SK-N-MC (cell line): ENCODE measurements at regions not wholly inside any gene's neighbourhood (a gene's known extent, or its start where the extent isn't known, plus 50 kb on each side); places are given as distances from the start of the nearest gene placed in this dataset.

Source experiments
- EZH2 ChIP-seq: fragments of 200-600 bp; sonication (generic); IDR thresholded peaks from one replicate; pipeline ENCODE4 v1.6.1; 2017; ENCODE audit warnings: antibody characterized with exemption
- FOXP2 ChIP-seq: optimal IDR thresholded peaks from 2 replicates; pipeline ENCODE3; 2011; ENCODE audit warnings: mild to moderate bottlenecking, moderate library complexity; ENCODE audit not compliant: insufficient read depth; ENCODE audit errors: extremely low read length, control extremely low read depth
- POLR2AphosphoS5 ChIP-seq: IDR thresholded peaks from 2 replicates; pipeline ENCODE4 v1.6.1; 2012; ENCODE audit warnings: mild to moderate bottlenecking, low read depth, low read length, borderline replicate concordance

GRCh38 chr3:25897019-25897418 is 107.1 kb downstream of the OXSM start:
- TF ChIP-seq EZH2 (no peak), POLR2AphosphoS5 (no peak), FOXP2 (no peak)
